ENCODE measurements at regions not wholly inside any gene's neighbourhood (a gene's known extent, or its start where the extent isn't known, plus 50 kb on each side); places are given as distances from the start of the nearest gene placed in this dataset.

DNA sequence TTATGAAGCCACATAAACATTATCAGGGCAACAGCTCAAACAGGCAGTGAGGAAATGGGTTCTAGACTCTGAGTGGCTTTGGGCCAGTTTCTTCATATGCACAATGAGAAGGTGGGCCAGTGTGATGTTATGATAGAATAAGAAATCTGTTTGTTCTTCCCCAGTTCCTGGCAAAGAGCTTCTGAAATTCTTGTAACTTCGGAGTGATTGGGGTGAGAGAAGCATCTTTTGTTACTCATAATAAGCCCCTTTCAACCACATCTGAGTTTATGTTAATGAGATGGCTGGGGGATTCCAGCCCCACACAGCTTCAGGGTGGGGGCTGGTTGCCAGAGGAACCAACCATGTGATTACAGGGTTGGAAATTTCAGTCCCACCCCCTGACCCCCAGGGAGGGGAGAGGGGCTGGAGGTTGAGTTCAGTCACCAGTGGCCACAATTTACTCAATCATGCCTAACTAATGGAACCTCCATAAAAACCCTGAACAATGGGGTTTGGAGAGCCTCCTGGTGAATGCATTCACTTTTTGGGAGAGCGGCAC, 57.0 kb upstream of the FRMD4B start:
- no peaks in the 10 kb centered on the region for H4K20me1 ChIP-seq (ENCODE audit: insufficient read depth, low read length)
- no peaks in the 10 kb centered on the region for H3K9me3 ChIP-seq (ENCODE audit: insufficient read depth, low read length, severe bottlenecking)
- no peaks in the 10 kb centered on the region for H3K79me2 ChIP-seq (ENCODE audit: insufficient read depth, low read length)
- H3K27ac ChIP-seq (ENCODE audit: low read length) = no peak overlapping the region
- H3K4me1 ChIP-seq (ENCODE audit: insufficient read depth, low read length) = peaks cover 4% of the 10 kb centered on the region; the same call in 1 of the 2 replicates
- H3K9ac ChIP-seq (ENCODE audit: low read depth, low read length) = no peak overlapping the region
- no peak overlapping the region for H3K4me2 ChIP-seq (ENCODE audit: insufficient read depth, low read length)
- no peak for DNase-seq
- no peak overlapping the region for H3K4me3 ChIP-seq (ENCODE audit: low read depth in 1 of 2, low read length in 2 of 2)
- H3K36me3 ChIP-seq (ENCODE audit: insufficient read depth, low read length) = no peaks in the 10 kb centered on the region
- TF ChIP-seq EZH2 (IDR thresholded peaks at IDR 0.05; ENCODE audit: borderline replicate concordance, low read depth, low read length, severe bottlenecking) = no peak
- TF ChIP-seq, protein P1, sequence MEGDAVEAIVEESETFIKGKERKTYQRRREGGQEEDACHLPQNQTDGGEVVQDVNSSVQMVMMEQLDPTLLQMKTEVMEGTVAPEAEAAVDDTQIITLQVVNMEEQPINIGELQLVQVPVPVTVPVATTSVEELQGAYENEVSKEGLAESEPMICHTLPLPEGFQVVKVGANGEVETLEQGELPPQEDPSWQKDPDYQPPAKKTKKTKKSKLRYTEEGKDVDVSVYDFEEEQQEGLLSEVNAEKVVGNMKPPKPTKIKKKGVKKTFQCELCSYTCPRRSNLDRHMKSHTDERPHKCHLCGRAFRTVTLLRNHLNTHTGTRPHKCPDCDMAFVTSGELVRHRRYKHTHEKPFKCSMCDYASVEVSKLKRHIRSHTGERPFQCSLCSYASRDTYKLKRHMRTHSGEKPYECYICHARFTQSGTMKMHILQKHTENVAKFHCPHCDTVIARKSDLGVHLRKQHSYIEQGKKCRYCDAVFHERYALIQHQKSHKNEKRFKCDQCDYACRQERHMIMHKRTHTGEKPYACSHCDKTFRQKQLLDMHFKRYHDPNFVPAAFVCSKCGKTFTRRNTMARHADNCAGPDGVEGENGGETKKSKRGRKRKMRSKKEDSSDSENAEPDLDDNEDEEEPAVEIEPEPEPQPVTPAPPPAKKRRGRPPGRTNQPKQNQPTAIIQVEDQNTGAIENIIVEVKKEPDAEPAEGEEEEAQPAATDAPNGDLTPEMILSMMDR (IDR thresholded peaks at IDR 0.05; ENCODE audit: borderline replicate concordance, extremely low read depth, low read length, poor library complexity, severe bottlenecking) = no peak
- ATAC-seq (ENCODE audit: insufficient read depth, low read depth) = no peak
- no peak overlapping the region for H2AFZ ChIP-seq (ENCODE audit: low read depth, low read length)
- no peaks in the 10 kb centered on the region for H3K27me3 ChIP-seq (ENCODE audit: insufficient read depth, low read length, poor library complexity)

DNA sequence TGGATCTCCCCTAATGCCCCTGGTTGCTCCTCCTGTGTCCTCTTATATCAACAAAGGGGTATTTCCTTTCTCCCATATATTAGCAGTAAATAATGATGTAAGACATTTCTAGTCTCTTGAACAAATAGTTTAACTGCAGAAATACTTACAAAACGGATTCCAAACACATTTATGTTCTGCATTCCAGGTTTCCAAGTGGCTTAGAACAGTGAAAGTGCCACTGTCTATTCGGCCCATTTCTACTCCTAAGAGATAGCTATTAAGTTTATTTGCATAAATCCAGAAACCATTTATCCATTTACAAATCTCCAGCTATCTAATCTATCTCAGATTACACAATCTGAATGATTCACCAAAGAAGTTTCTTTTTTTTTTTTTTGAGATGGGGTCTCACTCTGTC, 55.8 kb upstream of the FRMD4B start:
- no peak overlapping the region for H3K9ac ChIP-seq (ENCODE audit: low read depth, low read length)
- DNase-seq = no peak
- no peaks in the 10 kb centered on the region for H4K20me1 ChIP-seq (ENCODE audit: insufficient read depth, low read length)
- no peaks in the 10 kb centered on the region for H3K9me3 ChIP-seq (ENCODE audit: insufficient read depth, low read length, severe bottlenecking)
- H2AFZ ChIP-seq (ENCODE audit: low read depth, low read length) = no peak overlapping the region
- no peak overlapping the region for H3K27ac ChIP-seq (ENCODE audit: low read length)
- H3K4me2 ChIP-seq (ENCODE audit: insufficient read depth, low read length) = no peak overlapping the region
- H3K4me3 ChIP-seq (ENCODE audit: low read depth in 1 of 2, low read length in 2 of 2) = no peak overlapping the region
- peaks cover 4% of the 10 kb centered on the region; the same call in 1 of the 2 replicates for H3K4me1 ChIP-seq (ENCODE audit: insufficient read depth, low read length)
- no peaks in the 10 kb centered on the region for H3K36me3 ChIP-seq (ENCODE audit: insufficient read depth, low read length)
- no peak for ATAC-seq (ENCODE audit: insufficient read depth, low read depth)
- H3K79me2 ChIP-seq (ENCODE audit: insufficient read depth, low read length) = no peaks in the 10 kb centered on the region
- TF ChIP-seq, protein P1 (IDR thresholded peaks at IDR 0.05; ENCODE audit: borderline replicate concordance, extremely low read depth, low read length, poor library complexity, severe bottlenecking) = no peak
- H3K27me3 ChIP-seq (ENCODE audit: insufficient read depth, low read length, poor library complexity) = no peaks in the 10 kb centered on the region

DNA sequence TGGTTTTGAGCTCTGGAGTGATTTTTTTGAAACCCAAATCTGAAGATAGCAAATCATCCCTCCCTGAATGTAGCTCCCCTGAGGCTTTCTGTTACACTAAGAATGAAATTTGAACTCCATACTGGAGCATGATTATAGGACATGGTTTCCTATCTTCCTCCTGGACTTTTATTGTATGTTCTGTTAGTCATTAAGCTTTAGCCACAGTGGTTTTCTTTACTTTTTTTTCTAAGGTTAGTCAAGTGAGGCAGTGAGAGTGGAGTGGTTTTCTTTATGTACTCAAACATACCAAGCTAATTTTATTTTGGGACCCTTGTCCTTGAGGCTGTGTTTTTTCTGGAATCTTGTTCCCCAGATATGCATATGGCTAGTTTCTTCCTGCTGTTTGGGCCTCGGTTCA, 55.2 kb upstream of the FRMD4B start:
- DNase-seq (no peak), ATAC-seq (ENCODE audit: insufficient read depth, low read depth) (no peak)
- Histone ChIP-seq H3K4me3 (ENCODE audit: low read depth in 1 of 2, low read length in 2 of 2) (no peak overlapping the region), H3K9me3 (ENCODE audit: insufficient read depth, low read length, severe bottlenecking) (no peaks in the 10 kb centered on the region), H3K27me3 (ENCODE audit: insufficient read depth, low read length, poor library complexity) (no peaks in the 10 kb centered on the region), H4K20me1 (ENCODE audit: insufficient read depth, low read length) (no peaks in the 10 kb centered on the region), H3K9ac (ENCODE audit: low read depth, low read length) (no peak overlapping the region), H3K4me2 (ENCODE audit: insufficient read depth, low read length) (no peak overlapping the region), H3K36me3 (ENCODE audit: insufficient read depth, low read length) (no peaks in the 10 kb centered on the region), H3K27ac (ENCODE audit: low read length) (no peak overlapping the region), H3K4me1 (ENCODE audit: insufficient read depth, low read length) (peaks cover 4% of the 10 kb centered on the region; the same call in 1 of the 2 replicates), H3K79me2 (ENCODE audit: insufficient read depth, low read length) (no peaks in the 10 kb centered on the region), H2AFZ (ENCODE audit: low read depth, low read length) (no peak overlapping the region)
- TF ChIP-seq, protein P1 (IDR thresholded peaks at IDR 0.05; ENCODE audit: borderline replicate concordance, extremely low read depth, low read length, poor library complexity, severe bottlenecking) = no peak
- TF ChIP-seq EZH2 (IDR thresholded peaks at IDR 0.05; ENCODE audit: borderline replicate concordance, low read depth, low read length, severe bottlenecking) = no peak

Data from DND-41 (cell line).